Suprapubic skin (tissue), 3 donors: ENCODE measurements at regions not wholly inside any gene's neighbourhood (a gene's known extent, or its start where the extent isn't known, plus 50 kb on each side); places are given as distances from the start of the nearest gene placed in this dataset.

Experiments
- CTCF ChIP-seq, 2 donors: fragments of 200-600 bp in 1 of 2; fragments of 450-650 bp in 1 of 2; sonication (generic) in 1 of 2; IDR thresholded peaks; one replicate each; pipeline ENCODE4 v1.5.1; 2016 to 2019; ENCODE audit warnings: antibody characterized with exemption in 2 of 2, mild to moderate bottlenecking in 1 of 2, moderate library complexity in 1 of 2
- POLR2A ChIP-seq, 2 donors: fragments of 450-650 bp; IDR thresholded peaks; one replicate each; pipeline ENCODE4 v1.6.1; 2017; ENCODE audit warnings: antibody characterized with exemption in 2 of 2, mild to moderate bottlenecking in 2 of 2, moderate library complexity in 2 of 2

GRCh38 chr2:128787616-128788015 is 468.9 kb upstream of the HS6ST1 start:
- TF ChIP-seq POLR2A (IDR thresholded peaks at IDR 0.05) (no peak), CTCF (IDR thresholded peaks at IDR 0.05) (no peak)
